GM23338 (cell line): ENCODE measurements at regions not wholly inside any gene's neighbourhood (a gene's known extent, or its start where the extent isn't known, plus 50 kb on each side); places are given as distances from the start of the nearest gene placed in this dataset.

Experiments
- ATAC-seq: fragments of 200-7000 bp; cut with Tn5 transposase; 3 replicates; pipeline ENCODE4 v1.9.1; 2020
- DNase-seq: peaks from one replicate; pipeline ENCODE4 v3.0.0-alpha.2; 2015; ENCODE audit warnings: low spot score
- H2AFZ ChIP-seq: fragments of 200-600 bp; sonication (generic); 2 replicates; pipeline ENCODE4 v1.8.0; 2016; ENCODE audit warnings: antibody characterized with exemption, mild to moderate bottlenecking, moderate library complexity
- H3F3A ChIP-seq: fragments of 200-600 bp; sonication (generic); replicated peaks from 2 replicates; pipeline ENCODE4 v1.8.0; 2017; ENCODE audit warnings: antibody characterized with exemption, mixed run types, low read depth
- H3K27ac ChIP-seq: fragments of 200-600 bp; sonication (generic); 2 replicates; pipeline ENCODE4 v1.6.1; 2016; ENCODE audit warnings: low read depth
- H3K27me3 ChIP-seq: fragments of 200-600 bp; sonication (generic); 2 replicates; pipeline ENCODE4 v1.8.0; 2016; ENCODE audit warnings: mild to moderate bottlenecking, mixed run types, moderate library complexity; ENCODE audit not compliant: insufficient read depth
- H3K36me3 ChIP-seq: fragments of 200-600 bp; sonication (generic); 2 replicates; pipeline ENCODE4 v1.8.0; 2016; ENCODE audit warnings: mild to moderate bottlenecking; ENCODE audit not compliant: insufficient read depth
- H3K4me1 ChIP-seq: fragments of 200-600 bp; sonication (generic); 2 replicates; pipeline ENCODE4 v1.8.0; 2016; ENCODE audit warnings: mild to moderate bottlenecking, moderate library complexity; ENCODE audit not compliant: insufficient read depth
- H3K4me2 ChIP-seq: fragments of 200-600 bp; sonication (generic); 2 replicates; pipeline ENCODE4 v1.7.1; 2017; ENCODE audit warnings: mixed run types
- H3K4me3 ChIP-seq: fragments of 200-600 bp; sonication (generic); 2 replicates; pipeline ENCODE4 v1.6.1; 2016; ENCODE audit warnings: mixed run types
- H3K79me2 ChIP-seq: fragments of 200-600 bp; sonication (generic); replicated peaks from 2 replicates; pipeline ENCODE4 v1.8.0; 2017; ENCODE audit warnings: mild to moderate bottlenecking; ENCODE audit not compliant: insufficient read depth
- H3K9me2 ChIP-seq: fragments of 200-600 bp; sonication (generic); 2 replicates; pipeline ENCODE4 v1.8.0; 2017; ENCODE audit not compliant: insufficient read depth
- H4K20me1 ChIP-seq: fragments of 200-600 bp; sonication (generic); replicated peaks from 2 replicates; pipeline ENCODE4 v1.8.0; 2017; ENCODE audit warnings: mild to moderate bottlenecking; ENCODE audit not compliant: insufficient read depth
- H3K27ac Mint-ChIP-seq: 2 replicates; pipeline ENCODE4 v1.8.0; 2020; ENCODE audit warnings: inconsistent platforms, mild to moderate bottlenecking, moderate library complexity, mixed read lengths
- H3K27me3 Mint-ChIP-seq: 3 replicates; pipeline ENCODE4 v1.8.0; 2022; ENCODE audit warnings: low read depth, mild to moderate bottlenecking, moderate library complexity, mixed read lengths, inconsistent platforms; ENCODE audit not compliant: insufficient read depth, poor library complexity
- H3K36me3 Mint-ChIP-seq: 3 replicates; pipeline ENCODE4 v1.8.0; 2021; ENCODE audit warnings: low read depth, mild to moderate bottlenecking, inconsistent platforms, moderate library complexity, mixed read lengths
- H3K4me1 Mint-ChIP-seq: 3 replicates; pipeline ENCODE4 v1.8.0; 2020; ENCODE audit warnings: mild to moderate bottlenecking, inconsistent platforms, mixed read lengths
- H3K4me3 Mint-ChIP-seq: 3 replicates; pipeline ENCODE4 v1.8.0; 2021; ENCODE audit warnings: moderate library complexity, mild to moderate bottlenecking, inconsistent platforms, mixed read lengths
- H3K9me3 Mint-ChIP-seq: 3 replicates; pipeline ENCODE4 v1.8.0; 2020; ENCODE audit warnings: moderate library complexity, mild to moderate bottlenecking, inconsistent platforms, mixed read lengths
- CTCF ChIP-seq, 2 experiments: fragments of 200-600 bp in 1 of 2; sonication (generic) in 1 of 2; conservative IDR thresholded peaks; 2 replicates each; pipeline versions ENCODE4 v1.5.1 to v1.6.1; 2016 to 2017; ENCODE audit warnings: antibody characterized with exemption in 2 of 2, low read depth in 2 of 2, mild to moderate bottlenecking in 2 of 2, moderate library complexity in 1 of 2
- ETS1 ChIP-seq: IDR thresholded peaks from 2 replicates; pipeline ENCODE4 v1.6.1; 2016; ENCODE audit warnings: antibody characterized with exemption
- EZH2 ChIP-seq: fragments of 200-600 bp; sonication (generic); IDR thresholded peaks from one replicate; pipeline ENCODE4 v1.8.0; 2017; ENCODE audit warnings: antibody characterized with exemption, mild to moderate bottlenecking, low read depth; ENCODE audit not compliant: unreplicated experiment
- POLR2AphosphoS5 ChIP-seq: IDR thresholded peaks from 2 replicates; pipeline ENCODE4 v1.6.1; 2016; ENCODE audit warnings: antibody characterized with exemption, low read depth
- STAT1 ChIP-seq: IDR thresholded peaks from one replicate; pipeline ENCODE4 v1.6.1; 2016; ENCODE audit warnings: antibody characterized with exemption; ENCODE audit not compliant: unreplicated experiment
- ZNF462 ChIP-seq: fragments of 250-450 bp; sonication (Bioruptor Pico); IDR thresholded peaks from 2 replicates; pipeline ENCODE4 v1.5.0; 2020; ENCODE audit warnings: mild to moderate bottlenecking, moderate library complexity

- TF ChIP-seq ZNF462 (CRISPR knock-in tag) = no peak
- no peak for TF ChIP-seq CTCF (conservative IDR thresholded peaks at IDR 0.05; ENCODE audit: low read depth in 2 of 2)
- no peak for TF ChIP-seq STAT1
- no peak for TF ChIP-seq ETS1
- TF ChIP-seq EZH2 = no peak
- TF ChIP-seq POLR2AphosphoS5 = no peak
These were observed 166.0 kb downstream of the FBXO8 start (continued) for GRCh38 chr4:174117445-174117844.

- H3K36me3 Mint-ChIP-seq = no peaks in the 10 kb centered on the region
- Histone ChIP-seq H3K36me3 (no peaks in the 10 kb centered on the region), H2AFZ (no peak overlapping the region), H3K4me3 (no peak overlapping the region), H3K4me1 (no peaks in the 10 kb centered on the region; the same call in none of the 2 replicates), H3K79me2 (no peaks in the 10 kb centered on the region), H4K20me1 (no peaks in the 10 kb centered on the region), H3K9me2 (no peaks in the 10 kb centered on the region), H3F3A (no peaks in the 10 kb centered on the region), H3K27ac (no peak overlapping the region), H3K4me2 (no peak overlapping the region), H3K27me3 (no peaks in the 10 kb centered on the region)
- peaks cover 3% of the 10 kb centered on the region; the same call in 2 of the 3 replicates for H3K4me1 Mint-ChIP-seq
- no peaks in the 10 kb centered on the region for H3K9me3 Mint-ChIP-seq
- no peak overlapping the region for H3K4me3 Mint-ChIP-seq
- ATAC-seq (no peak), DNase-seq (no peak)
- H3K27ac Mint-ChIP-seq = no peak overlapping the region
- H3K27me3 Mint-ChIP-seq = no peaks in the 10 kb centered on the region
- no peak for TF ChIP-seq CTCF (conservative IDR thresholded peaks at IDR 0.05; ENCODE audit: low read depth in 2 of 2)
These were observed 167.4 kb downstream of the FBXO8 start for GRCh38 chr4:174116021-174116420.
